ENCODE measurements at regions not wholly inside any gene's neighbourhood (a gene's known extent, or its start where the extent isn't known, plus 50 kb on each side); places are given as distances from the start of the nearest gene placed in this dataset.

DNA sequence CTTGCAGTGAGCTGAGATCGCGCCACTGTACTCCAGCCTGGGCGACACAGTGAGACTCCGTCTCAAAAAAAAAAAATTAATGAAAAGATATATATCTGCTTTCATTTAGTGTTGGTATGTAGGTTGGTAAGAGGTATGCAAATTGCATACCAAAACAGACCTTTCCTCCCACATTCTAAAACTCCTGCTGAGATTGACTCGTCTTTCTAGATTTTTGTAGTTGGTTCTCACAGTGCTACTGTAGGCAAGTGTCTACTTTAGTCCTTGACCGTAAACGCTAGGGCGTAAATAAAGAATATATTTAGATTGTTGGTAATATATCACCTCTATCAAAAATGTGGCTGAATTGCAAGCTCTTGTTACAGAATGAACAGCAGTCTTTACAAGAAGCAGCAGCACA lies 445.9 kb downstream of the CHSY3 start:
- DNase-seq: no peak
- TF ChIP-seq, protein P1, sequence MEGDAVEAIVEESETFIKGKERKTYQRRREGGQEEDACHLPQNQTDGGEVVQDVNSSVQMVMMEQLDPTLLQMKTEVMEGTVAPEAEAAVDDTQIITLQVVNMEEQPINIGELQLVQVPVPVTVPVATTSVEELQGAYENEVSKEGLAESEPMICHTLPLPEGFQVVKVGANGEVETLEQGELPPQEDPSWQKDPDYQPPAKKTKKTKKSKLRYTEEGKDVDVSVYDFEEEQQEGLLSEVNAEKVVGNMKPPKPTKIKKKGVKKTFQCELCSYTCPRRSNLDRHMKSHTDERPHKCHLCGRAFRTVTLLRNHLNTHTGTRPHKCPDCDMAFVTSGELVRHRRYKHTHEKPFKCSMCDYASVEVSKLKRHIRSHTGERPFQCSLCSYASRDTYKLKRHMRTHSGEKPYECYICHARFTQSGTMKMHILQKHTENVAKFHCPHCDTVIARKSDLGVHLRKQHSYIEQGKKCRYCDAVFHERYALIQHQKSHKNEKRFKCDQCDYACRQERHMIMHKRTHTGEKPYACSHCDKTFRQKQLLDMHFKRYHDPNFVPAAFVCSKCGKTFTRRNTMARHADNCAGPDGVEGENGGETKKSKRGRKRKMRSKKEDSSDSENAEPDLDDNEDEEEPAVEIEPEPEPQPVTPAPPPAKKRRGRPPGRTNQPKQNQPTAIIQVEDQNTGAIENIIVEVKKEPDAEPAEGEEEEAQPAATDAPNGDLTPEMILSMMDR (IDR thresholded peaks at IDR 0.05): no peak
- Histone ChIP-seq H3K36me3 (ENCODE audit: insufficient read depth, low read length) (no peaks in the 10 kb centered on the region), H3K27ac (ENCODE audit: low read depth in 1 of 2, low read length in 2 of 2) (no peak overlapping the region), H3K4me3 (ENCODE audit: low read length) (no peak overlapping the region), H3K4me1 (ENCODE audit: insufficient read depth, low read length) (no peaks in the 10 kb centered on the region), H3K27me3 (ENCODE audit: control insufficient read depth in 1 of 2, insufficient read depth in 2 of 2, low read length in 2 of 2) (no peaks in the 10 kb centered on the region), H3K9me3 (ENCODE audit: control insufficient read depth in 1 of 2, insufficient read depth in 1 of 2, low read length in 2 of 2) (no peaks in the 10 kb centered on the region)
- ChIA-PET POLR2A (no interaction called here), CTCF (no interaction called here)
- Mint-ChIP-seq H3K36me3 (ENCODE audit: low read depth) (no peaks in the 10 kb centered on the region), H3K27me3 (no peaks in the 10 kb centered on the region), H3K27ac (no peak overlapping the region), H3K9me3 (no peaks in the 10 kb centered on the region), H3K4me3 (no peak overlapping the region), H3K4me1 (ENCODE audit: low read depth) (no peaks in the 10 kb centered on the region)
- no peak for ATAC-seq (ENCODE audit: poor library complexity)
- intact Hi-C loops (cut with DNase I, micrococcal nuclease): no loop called here

DNA sequence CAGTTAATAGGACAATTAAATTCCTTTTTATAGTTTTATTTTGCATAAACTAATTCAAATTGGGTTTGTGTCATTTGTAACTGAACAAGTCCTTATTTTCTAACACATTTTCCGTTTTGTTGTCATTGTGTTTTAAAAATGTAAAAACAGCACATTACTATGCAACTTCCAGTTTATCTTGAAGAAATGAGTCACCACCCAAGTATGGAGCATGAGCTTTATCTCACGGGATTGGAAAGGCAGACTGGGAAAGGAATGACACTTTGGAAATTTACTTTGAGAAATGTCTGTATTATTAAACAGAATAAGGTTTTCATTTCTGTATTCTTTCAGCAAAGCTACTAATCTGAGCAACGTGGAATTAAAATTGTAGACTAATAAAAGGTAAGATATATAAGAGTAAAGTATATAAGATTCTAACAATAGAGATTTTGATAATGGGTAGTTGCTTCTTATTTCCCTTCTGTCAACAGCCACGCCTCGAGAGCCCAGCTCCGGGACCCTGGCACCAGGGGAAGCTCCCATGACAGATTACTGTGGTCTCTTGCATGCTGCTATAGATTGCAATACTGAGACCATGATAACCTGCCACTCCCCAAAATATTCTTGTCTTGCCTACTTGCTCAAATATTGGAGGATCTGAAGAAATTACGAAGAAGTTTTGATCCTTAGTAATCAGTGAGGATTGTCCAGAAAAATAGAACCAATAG lies 433.1 kb downstream of the CHSY3 start:
- H3K36me3 ChIP-seq (ENCODE audit: insufficient read depth, low read length): no peaks in the 10 kb centered on the region
- H3K27me3 Mint-ChIP-seq: peaks cover 7% of the 10 kb centered on the region
- H3K4me3 Mint-ChIP-seq: no peak overlapping the region
- no peaks in the 10 kb centered on the region for H3K4me1 Mint-ChIP-seq (ENCODE audit: low read depth)
- no peaks in the 10 kb centered on the region for H3K9me3 Mint-ChIP-seq
- H3K27ac ChIP-seq (ENCODE audit: low read depth in 1 of 2, low read length in 2 of 2): no peak overlapping the region
- TF ChIP-seq, protein P1 (IDR thresholded peaks at IDR 0.05): no peak
- ChIA-PET POLR2A (no interaction called here), CTCF (no interaction called here)
- H3K9me3 ChIP-seq (ENCODE audit: control insufficient read depth in 1 of 2, insufficient read depth in 1 of 2, low read length in 2 of 2): no peaks in the 10 kb centered on the region
- no peak overlapping the region for H3K4me3 ChIP-seq (ENCODE audit: low read length)
- no peaks in the 10 kb centered on the region for H3K4me1 ChIP-seq (ENCODE audit: insufficient read depth, low read length)
- ATAC-seq (ENCODE audit: poor library complexity): no peak
- H3K36me3 Mint-ChIP-seq (ENCODE audit: low read depth): no peaks in the 10 kb centered on the region
- DNase-seq: no peak
- intact Hi-C loops (cut with DNase I, micrococcal nuclease): no loop called here
- H3K27ac Mint-ChIP-seq: no peak overlapping the region
- no peaks in the 10 kb centered on the region for H3K27me3 ChIP-seq (ENCODE audit: control insufficient read depth in 1 of 2, insufficient read depth in 2 of 2, low read length in 2 of 2)

DNA sequence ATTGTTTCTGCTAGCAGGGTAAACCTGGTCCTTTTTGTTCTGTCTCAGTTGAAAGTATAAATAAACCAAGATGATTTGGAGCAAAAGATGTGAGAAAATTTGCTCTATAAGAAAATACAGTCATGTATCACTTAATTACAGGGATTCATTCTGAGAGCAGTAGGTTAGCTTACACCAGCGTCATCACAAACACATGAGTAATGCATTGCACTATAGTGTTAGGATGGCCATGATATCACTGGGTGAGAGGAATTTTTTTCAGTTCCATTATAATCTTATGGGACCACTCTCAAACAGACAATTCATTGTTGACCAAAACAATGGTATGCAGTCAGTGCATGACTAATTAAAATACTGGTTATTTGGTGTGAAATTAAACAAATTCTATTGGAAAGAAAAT lies 430.9 kb downstream of the CHSY3 start:
- intact Hi-C loops (cut with DNase I, micrococcal nuclease): no loop called here
- Mint-ChIP-seq H3K4me3 (no peak overlapping the region), H3K36me3 (ENCODE audit: low read depth) (no peaks in the 10 kb centered on the region), H3K9me3 (no peaks in the 10 kb centered on the region), H3K27me3 (peaks cover 7% of the 10 kb centered on the region), H3K4me1 (ENCODE audit: low read depth) (no peaks in the 10 kb centered on the region), H3K27ac (no peak overlapping the region)
- Histone ChIP-seq H3K9me3 (ENCODE audit: control insufficient read depth in 1 of 2, insufficient read depth in 1 of 2, low read length in 2 of 2) (peaks cover 0 to 4% of the 10 kb centered on the region in 2 experiments), H3K4me3 (ENCODE audit: low read length) (no peak overlapping the region), H3K36me3 (ENCODE audit: insufficient read depth, low read length) (no peaks in the 10 kb centered on the region), H3K27me3 (ENCODE audit: control insufficient read depth in 1 of 2, insufficient read depth in 2 of 2, low read length in 2 of 2) (no peaks in the 10 kb centered on the region), H3K4me1 (ENCODE audit: insufficient read depth, low read length) (no peaks in the 10 kb centered on the region), H3K27ac (ENCODE audit: low read depth in 1 of 2, low read length in 2 of 2) (no peak overlapping the region)
- CTCF ChIA-PET: no interaction called here
- DNase-seq (no peak), ATAC-seq (ENCODE audit: poor library complexity) (no peak)
- TF ChIP-seq, protein P1 (IDR thresholded peaks at IDR 0.05): no peak
- POLR2A ChIA-PET: no interaction called here
